Gastroesophageal sphincter (tissue), 4 donors: ENCODE measurements at regions not wholly inside any gene's neighbourhood (a gene's known extent, or its start where the extent isn't known, plus 50 kb on each side); places are given as distances from the start of the nearest gene placed in this dataset.

Experiments used
- ATAC-seq: fragments of 150-250 bp; one replicate; pipeline ENCODE4 v1.9.1; 2016; ENCODE audit warnings: mild to moderate bottlenecking, moderate library complexity
- H3K27ac ChIP-seq, 4 donors: fragments of 200-600 bp; sonication (generic) in 3 of 4; 1 replicate in 3 of 4; 2 replicates in 1 of 4; pipeline ENCODE4 v1.5.1; 2016 to 2019
- H3K27me3 ChIP-seq: fragments of 200-600 bp; sonication (generic); one replicate; pipeline ENCODE4 v1.5.1; 2019
- H3K36me3 ChIP-seq, 2 donors: fragments of 200-600 bp; sonication (generic); one replicate each; pipeline ENCODE4 v1.5.1; 2019; ENCODE audit warnings: control low read depth in 1 of 2
- H3K4me1 ChIP-seq, 3 donors: fragments of 200-600 bp; sonication (generic); 1 replicate in 2 of 3; 2 replicates in 1 of 3; pipeline ENCODE4 v1.5.1; 2016 to 2019; ENCODE audit warnings: control low read depth in 2 of 3
- H3K4me3 ChIP-seq, 2 donors: fragments of 200-600 bp; sonication (generic); one replicate each; pipeline ENCODE4 v1.5.1; 2019; ENCODE audit warnings: mild to moderate bottlenecking in 1 of 2, moderate library complexity in 1 of 2
- H3K9me3 ChIP-seq, 3 donors: fragments of 200-600 bp; sonication (generic); one replicate each; pipeline ENCODE4 v1.5.1; 2017 to 2019; ENCODE audit warnings: control low read depth in 2 of 3
- CTCF ChIP-seq, 4 experiments: fragments of 200-600 bp in 2 of 4; fragments of 450-650 bp in 2 of 4; sonication (generic) in 1 of 4; IDR thresholded peaks; one replicate each; pipeline ENCODE4 v1.5.1; 2017 to 2019; ENCODE audit warnings: antibody characterized with exemption in 4 of 4, mild to moderate bottlenecking in 2 of 4, moderate library complexity in 2 of 4
- EP300 ChIP-seq: sonication (generic); formaldehyde crosslinking; IDR thresholded peaks from one replicate; pipeline ENCODE4 v1.6.1; 2017; ENCODE audit warnings: antibody characterized with exemption, mild to moderate bottlenecking
- POLR2A ChIP-seq, 2 donors: fragments of 450-650 bp; IDR thresholded peaks; one replicate each; pipeline ENCODE4 v1.6.1; 2017; ENCODE audit warnings: antibody characterized with exemption in 2 of 2, mild to moderate bottlenecking in 2 of 2, moderate library complexity in 1 of 2
- POLR2AphosphoS5 ChIP-seq: sonication (generic); formaldehyde crosslinking; IDR thresholded peaks from one replicate; pipeline ENCODE4 v1.6.1; 2017; ENCODE audit warnings: antibody characterized with exemption
- WGBS, 2 donors: methylation state at CpG; one replicate each; pipeline ENCODE4 v1.1.5; 2018; ENCODE audit warnings: low coverage in 1 of 2; 5-methylcytosine and 5-hydroxymethylcytosine counted together

GRCh38 chr11:121367001-121367843, 74.7 kb downstream of the SC5D start:
- H3K27me3 ChIP-seq = no peaks in the 10 kb centered on the region
- H3K9me3 ChIP-seq = no peaks in the 10 kb centered on the region
- H3K27ac ChIP-seq = no peak overlapping the region
- no peak for TF ChIP-seq CTCF (IDR thresholded peaks at IDR 0.05)
- TF ChIP-seq POLR2A (IDR thresholded peaks at IDR 0.05) = no peak
- TF ChIP-seq POLR2AphosphoS5 = no peak
- no peak for TF ChIP-seq EP300
- WGBS, 2 donors = 45 to 47% methylated on average over 6 to 8 of the region's 8 CpGs
- no peaks in the 10 kb centered on the region for H3K36me3 ChIP-seq
- no peaks in the 10 kb centered on the region for H3K4me1 ChIP-seq
- H3K4me3 ChIP-seq = no peak overlapping the region
- ATAC-seq = no peak

GRCh38 chr11:121367844-121368225, 75.3 kb downstream of the SC5D start:
- no peak overlapping the region for H3K27ac ChIP-seq

GRCh38 chr11:121368364-121369240, 76.0 kb downstream of the SC5D start:
- Histone ChIP-seq H3K9me3 (no peaks in the 10 kb centered on the region), H3K27ac (no peak overlapping the region), H3K4me3 (no peak overlapping the region), H3K36me3 (no peaks in the 10 kb centered on the region), H3K4me1 (no peaks in the 10 kb centered on the region), H3K27me3 (no peaks in the 10 kb centered on the region)
- TF ChIP-seq CTCF (IDR thresholded peaks at IDR 0.05) = no peak
- no peak for TF ChIP-seq EP300
- no peak for TF ChIP-seq POLR2AphosphoS5
- no peak for TF ChIP-seq POLR2A (IDR thresholded peaks at IDR 0.05)
- WGBS, 2 donors = 40 to 70% methylated on average over 5 to 8 of the region's 8 CpGs
- ATAC-seq = no peak

More at GRCh38 chr11:121367844-121368225, 75.3 kb downstream of the SC5D start:
- no peak overlapping the region for H3K4me3 ChIP-seq
- no peaks in the 10 kb centered on the region for H3K27me3 ChIP-seq
- H3K36me3 ChIP-seq = no peaks in the 10 kb centered on the region
- ATAC-seq = no peak
- 61 to 66% methylated on average over 2 of the region's 2 CpGs for WGBS, 2 donors
- H3K9me3 ChIP-seq = no peaks in the 10 kb centered on the region
- no peak for TF ChIP-seq CTCF (IDR thresholded peaks at IDR 0.05)
- no peak for TF ChIP-seq POLR2A (IDR thresholded peaks at IDR 0.05)
- TF ChIP-seq EP300 = no peak
- no peak for TF ChIP-seq POLR2AphosphoS5
- no peaks in the 10 kb centered on the region for H3K4me1 ChIP-seq

- no peaks in the 10 kb centered on the region for H3K9me3 ChIP-seq
- H3K27me3 ChIP-seq = no peaks in the 10 kb centered on the region
- H3K27ac ChIP-seq = no peak overlapping the region
- H3K4me3 ChIP-seq = no peak overlapping the region
- ATAC-seq = no peak
- TF ChIP-seq EP300 = no peak
- no peak for TF ChIP-seq POLR2AphosphoS5
- TF ChIP-seq POLR2A (IDR thresholded peaks at IDR 0.05) = no peak
- TF ChIP-seq CTCF (IDR thresholded peaks at IDR 0.05) = no peak
- 83 to 86% methylated on average over 3 of the region's 3 CpGs for WGBS, 2 donors
- no peaks in the 10 kb centered on the region for H3K4me1 ChIP-seq
- no peaks in the 10 kb centered on the region for H3K36me3 ChIP-seq
Observed at GRCh38 chr11:121369366-121369765, 76.8 kb downstream of the SC5D start.
